ENCODE measurements at regions not wholly inside any gene's neighbourhood (a gene's known extent, or its start where the extent isn't known, plus 50 kb on each side); places are given as distances from the start of the nearest gene placed in this dataset.

GRCh38 chr1:105459759-105460158 is 1596.7 kb upstream of the PRMT6 start:
- TF ChIP-seq, protein P1, sequence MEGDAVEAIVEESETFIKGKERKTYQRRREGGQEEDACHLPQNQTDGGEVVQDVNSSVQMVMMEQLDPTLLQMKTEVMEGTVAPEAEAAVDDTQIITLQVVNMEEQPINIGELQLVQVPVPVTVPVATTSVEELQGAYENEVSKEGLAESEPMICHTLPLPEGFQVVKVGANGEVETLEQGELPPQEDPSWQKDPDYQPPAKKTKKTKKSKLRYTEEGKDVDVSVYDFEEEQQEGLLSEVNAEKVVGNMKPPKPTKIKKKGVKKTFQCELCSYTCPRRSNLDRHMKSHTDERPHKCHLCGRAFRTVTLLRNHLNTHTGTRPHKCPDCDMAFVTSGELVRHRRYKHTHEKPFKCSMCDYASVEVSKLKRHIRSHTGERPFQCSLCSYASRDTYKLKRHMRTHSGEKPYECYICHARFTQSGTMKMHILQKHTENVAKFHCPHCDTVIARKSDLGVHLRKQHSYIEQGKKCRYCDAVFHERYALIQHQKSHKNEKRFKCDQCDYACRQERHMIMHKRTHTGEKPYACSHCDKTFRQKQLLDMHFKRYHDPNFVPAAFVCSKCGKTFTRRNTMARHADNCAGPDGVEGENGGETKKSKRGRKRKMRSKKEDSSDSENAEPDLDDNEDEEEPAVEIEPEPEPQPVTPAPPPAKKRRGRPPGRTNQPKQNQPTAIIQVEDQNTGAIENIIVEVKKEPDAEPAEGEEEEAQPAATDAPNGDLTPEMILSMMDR (IDR thresholded peaks at IDR 0.05; ENCODE audit: poor library complexity), result no peak
- TF ChIP-seq EZH2 (IDR thresholded peaks at IDR 0.05; ENCODE audit: borderline replicate concordance), result no peak
